ENCODE measurements at regions not wholly inside any gene's neighbourhood (a gene's known extent, or its start where the extent isn't known, plus 50 kb on each side); places are given as distances from the start of the nearest gene placed in this dataset.

- Mint-ChIP-seq H3K4me3 (no peak overlapping the region), H3K4me1 (peaks cover 18% of the 10 kb centered on the region), H3K9me3 (peaks cover 6% of the 10 kb centered on the region), H3K36me3 (peaks cover 2% of the 10 kb centered on the region), H3K27me3 (ENCODE audit: low read depth) (no peaks in the 10 kb centered on the region), H3K27ac (no peak overlapping the region)
- TF ChIP-seq CTCF (IDR thresholded peaks at IDR 0.05; ENCODE audit: unreplicated experiment) = no peak
- DNase-seq (ENCODE audit: low spot score in 2 of 2, unreplicated experiment in 2 of 2) = no peak
Observed at GRCh38 chr22:25399649-25400151, 164.8 kb upstream of the GRK3 start.

GRCh38 chr22:25402160-25402500 lies 162.3 kb upstream of the GRK3 start:
- DNase-seq (ENCODE audit: low spot score in 2 of 2, unreplicated experiment in 2 of 2) = no peak
- H3K36me3 Mint-ChIP-seq = no peaks in the 10 kb centered on the region
- no peak overlapping the region for H3K4me3 Mint-ChIP-seq
- TF ChIP-seq CTCF (IDR thresholded peaks at IDR 0.05; ENCODE audit: unreplicated experiment) = no peak
- peak overlapping the region; percentile 95 for H3K27ac Mint-ChIP-seq
- no peaks in the 10 kb centered on the region for H3K9me3 Mint-ChIP-seq
- H3K27me3 Mint-ChIP-seq (ENCODE audit: low read depth) = no peaks in the 10 kb centered on the region
- H3K4me1 Mint-ChIP-seq = peaks cover 27% of the 10 kb centered on the region

DNA sequence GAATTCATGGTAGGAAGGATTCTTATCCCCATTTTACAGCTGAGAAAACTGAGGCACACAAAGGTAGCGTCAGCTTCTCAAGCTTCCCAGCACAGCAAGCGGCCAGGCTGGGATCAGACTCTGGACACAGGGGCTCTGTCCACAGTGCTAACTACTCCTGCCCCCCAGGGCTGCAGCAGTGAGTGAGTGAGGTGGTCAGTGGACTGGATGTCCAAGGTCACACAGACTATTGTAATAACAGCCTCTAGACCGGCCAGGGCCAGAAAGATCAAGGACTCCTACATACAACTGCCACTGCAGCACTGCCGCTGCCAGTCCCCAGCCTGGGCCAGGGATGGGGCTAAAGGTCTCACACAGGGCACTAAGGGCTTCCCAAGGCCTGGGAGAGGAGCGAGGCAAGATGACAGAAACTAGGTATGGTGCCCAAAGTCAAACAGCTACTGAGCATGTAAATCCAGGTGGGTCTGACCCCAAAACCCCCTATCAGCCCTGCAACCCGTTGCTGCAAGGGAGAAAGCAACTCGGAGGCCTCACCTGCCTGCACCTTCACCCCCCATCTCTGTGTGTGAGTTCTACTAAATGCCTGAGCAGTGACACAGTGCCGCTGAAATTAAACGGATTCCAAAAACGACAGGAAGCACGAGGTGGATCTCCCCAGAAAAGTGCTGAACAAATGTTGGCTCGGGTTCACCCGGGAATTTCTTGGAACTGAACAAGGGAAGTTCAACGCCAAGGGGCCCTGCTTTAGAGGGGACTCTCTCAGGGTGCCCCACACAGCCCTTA lies 161.8 kb upstream of the GRK3 start:
- H3K4me3 Mint-ChIP-seq = peak overlapping the region; percentile 86
- H3K27ac Mint-ChIP-seq = peak overlapping the region; percentile 95
- no peak for DNase-seq (ENCODE audit: low spot score in 2 of 2, unreplicated experiment in 2 of 2)
- H3K4me1 Mint-ChIP-seq = peaks cover 27% of the 10 kb centered on the region
- H3K36me3 Mint-ChIP-seq = no peaks in the 10 kb centered on the region
- TF ChIP-seq CTCF (IDR thresholded peaks at IDR 0.05; ENCODE audit: unreplicated experiment) = no peak
- no peaks in the 10 kb centered on the region for H3K27me3 Mint-ChIP-seq (ENCODE audit: low read depth)
- H3K9me3 Mint-ChIP-seq = no peaks in the 10 kb centered on the region

DNA sequence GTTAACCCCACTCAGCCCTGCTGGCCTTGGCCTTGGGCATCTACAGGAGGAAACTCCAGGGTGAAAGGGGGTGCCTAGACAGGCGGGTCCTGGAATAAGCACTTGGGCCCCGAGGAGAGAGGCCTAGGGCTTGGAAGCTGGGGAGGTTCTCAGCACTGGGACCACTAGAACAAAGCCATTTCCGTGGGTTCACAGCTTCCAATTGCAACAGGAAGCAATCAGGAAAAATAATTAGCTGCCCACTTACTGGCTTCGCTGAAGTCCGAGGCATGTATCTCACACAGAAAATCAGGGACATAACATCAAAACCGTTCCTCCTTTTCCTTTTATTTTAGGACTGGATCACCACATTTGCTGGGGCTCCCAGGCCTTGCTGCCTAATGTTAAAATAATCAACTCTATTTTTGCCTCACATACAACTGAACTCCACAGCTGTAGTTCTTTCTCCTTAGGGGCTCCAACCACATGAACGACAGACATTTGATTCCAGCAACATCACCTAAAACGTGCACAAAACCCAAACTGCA lies 161.1 kb upstream of the GRK3 start:
- H3K9me3 Mint-ChIP-seq = no peaks in the 10 kb centered on the region
- TF ChIP-seq CTCF (IDR thresholded peaks at IDR 0.05; ENCODE audit: unreplicated experiment) = no peak
- H3K27me3 Mint-ChIP-seq (ENCODE audit: low read depth) = no peaks in the 10 kb centered on the region
- peak overlapping the region; percentile 95 for H3K27ac Mint-ChIP-seq
- H3K36me3 Mint-ChIP-seq = no peaks in the 10 kb centered on the region
- H3K4me3 Mint-ChIP-seq = peak overlapping the region; percentile 86
- no peak for DNase-seq (ENCODE audit: low spot score in 2 of 2, unreplicated experiment in 2 of 2)
- peaks cover 27% of the 10 kb centered on the region for H3K4me1 Mint-ChIP-seq

DNA sequence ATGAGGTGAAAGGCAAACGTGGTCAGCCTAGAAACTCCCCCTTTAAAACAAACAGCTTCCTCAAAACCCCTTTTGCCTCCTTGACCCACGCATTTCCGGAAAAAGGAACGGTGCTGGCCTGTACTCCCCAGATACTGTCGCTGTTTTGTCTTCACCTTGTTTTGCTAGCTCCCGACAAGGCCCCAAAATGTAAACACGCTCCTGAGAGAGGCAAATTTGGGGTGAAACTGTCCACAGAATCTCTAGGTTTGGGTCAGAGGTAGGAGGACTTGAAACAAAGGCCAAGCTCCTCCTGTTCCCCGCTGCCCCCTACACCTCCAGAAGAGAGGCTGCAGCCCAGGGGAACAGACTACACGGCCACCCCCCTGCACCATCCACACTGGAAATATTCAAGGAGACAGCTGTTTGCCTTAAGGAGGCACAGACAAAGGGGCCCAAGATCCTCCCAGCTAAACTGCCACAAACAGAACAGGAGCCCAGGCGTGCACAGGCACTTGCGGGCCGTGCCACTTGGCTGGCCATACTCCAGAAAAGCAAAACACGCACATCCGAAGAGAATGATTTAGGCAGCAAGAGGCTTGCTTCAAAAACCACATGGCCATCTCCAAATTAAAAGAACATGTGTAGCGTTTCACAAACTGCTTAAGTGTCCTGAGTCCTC lies 160.5 kb upstream of the GRK3 start:
- DNase-seq (ENCODE audit: low spot score in 2 of 2, unreplicated experiment in 2 of 2) = no peak
- H3K4me3 Mint-ChIP-seq = peak overlapping the region; percentile 86
- H3K27ac Mint-ChIP-seq = peak overlapping the region; percentile 95

More for the DNA sequence above, 160.5 kb upstream of the GRK3 start:
- Mint-ChIP-seq H3K9me3 (no peaks in the 10 kb centered on the region), H3K27me3 (ENCODE audit: low read depth) (no peaks in the 10 kb centered on the region), H3K4me1 (peaks cover 27% of the 10 kb centered on the region), H3K36me3 (no peaks in the 10 kb centered on the region)
- TF ChIP-seq CTCF (IDR thresholded peaks at IDR 0.05; ENCODE audit: unreplicated experiment) = no peak
